Hypothalamus (tissue), 51 donors: ENCODE measurements at regions not wholly inside any gene's neighbourhood (a gene's known extent, or its start where the extent isn't known, plus 50 kb on each side); places are given as distances from the start of the nearest gene placed in this dataset.
"Not testable (repeated sequence)": the region's sequence is repeated elsewhere in the genome, so short reads cannot be mapped to it uniquely, and the experiment has no call there.

Source experiments
- DNase-seq, 51 donors: peaks; one replicate each; lab custom pipeline; 2025; lab: John Stamatoyannopoulos, UW

DNA sequence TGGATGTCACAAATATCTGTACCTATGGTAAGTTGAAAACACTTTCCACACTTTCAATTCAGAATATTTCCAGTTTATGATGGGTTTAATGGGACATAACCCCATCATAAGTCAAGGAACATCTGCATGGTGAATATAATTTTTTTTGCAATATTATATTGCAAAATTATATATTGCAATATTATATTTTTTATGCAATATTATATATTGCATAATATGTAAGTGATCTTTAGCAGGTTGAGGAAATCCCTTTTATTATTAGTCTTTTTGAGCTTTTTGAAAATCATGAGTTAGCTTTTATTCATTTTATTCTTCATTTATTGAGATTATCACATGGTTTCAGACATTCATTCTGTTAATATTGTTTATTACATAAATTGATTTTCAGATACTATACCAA is 342.2 kb upstream of the GALNT5 start:
- no peak for DNase-seq

DNA sequence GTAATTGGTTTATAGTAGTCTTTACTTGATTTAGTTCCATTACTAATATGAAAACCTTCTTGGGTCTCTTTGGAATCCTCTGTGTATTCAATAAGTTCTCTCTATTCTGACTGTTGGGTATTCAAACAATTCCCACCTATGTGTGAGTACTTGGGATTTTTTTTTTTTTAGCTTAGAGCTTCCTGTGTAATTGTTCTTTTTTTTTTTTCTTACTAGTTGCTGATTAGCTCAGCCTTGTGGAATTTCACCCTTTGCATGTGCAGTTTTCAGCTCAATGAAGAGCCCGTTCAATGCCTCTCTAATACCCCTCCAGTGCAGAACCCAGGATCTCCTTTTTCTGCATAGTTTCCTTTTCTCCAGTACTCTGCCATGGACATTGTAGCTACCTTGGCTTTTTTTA is 339.1 kb upstream of the GALNT5 start:
- DNase-seq: no peak

DNA sequence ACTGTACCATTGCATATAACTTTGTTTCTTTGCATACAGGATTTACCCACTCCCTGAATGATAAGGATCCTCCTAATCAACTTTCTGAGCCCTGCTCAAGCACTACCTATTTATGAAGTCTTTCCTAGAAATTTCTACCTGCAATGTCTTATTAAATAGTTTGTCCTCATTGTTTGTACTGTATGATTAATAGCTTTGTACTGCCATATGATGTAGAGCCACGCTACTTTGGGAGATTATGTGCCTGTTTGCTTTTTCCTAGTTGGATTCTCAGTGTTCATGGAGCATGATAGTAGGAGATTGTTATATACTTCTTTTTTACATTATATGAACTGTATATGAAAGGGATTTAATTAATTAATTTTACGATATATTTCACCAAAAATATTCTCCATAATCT is 327.1 kb upstream of the GALNT5 start:
- no peak for DNase-seq

GRCh38 chr2:156933645-156934225 is 323.8 kb upstream of the GALNT5 start:
- no peak for DNase-seq

GRCh38 chr2:156935616-156936015 is 321.9 kb upstream of the GALNT5 start:
- no peak for DNase-seq

DNA sequence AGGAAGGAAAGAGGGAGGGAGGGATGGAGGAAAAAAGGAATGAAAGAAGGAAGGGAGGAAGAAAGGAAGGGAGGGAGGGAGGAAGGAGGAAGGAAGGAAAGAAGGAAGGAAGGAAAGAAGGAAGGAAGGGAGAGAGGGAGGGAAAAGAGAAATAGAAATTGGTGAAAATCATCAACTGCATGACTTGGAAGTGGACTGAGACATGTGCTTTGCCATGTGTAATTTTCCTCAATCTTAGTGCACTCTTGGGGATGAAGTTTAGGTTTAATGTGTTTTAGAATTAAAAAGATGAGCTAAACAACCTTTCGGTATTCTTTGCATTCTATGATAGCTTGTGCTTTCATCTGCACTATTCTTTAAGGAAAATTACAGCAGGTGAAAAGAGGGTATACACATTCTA is 320.1 kb upstream of the GALNT5 start:
- DNase-seq: no peak

- DNase-seq: no peak
Measured at GRCh38 chr2:156944871-156945270, 312.6 kb upstream of the GALNT5 start.

GRCh38 chr2:156947261-156947660 is 310.2 kb upstream of the GALNT5 start:
- no peak for DNase-seq

- DNase-seq: no peak
Measured at GRCh38 chr2:156955701-156956100, 301.8 kb upstream of the GALNT5 start.

GRCh38 chr2:156956161-156956560 is 301.3 kb upstream of the GALNT5 start:
- no peak for DNase-seq

- no peak for DNase-seq
Measured at GRCh38 chr2:156958374-156958773, 299.1 kb upstream of the GALNT5 start.

- DNase-seq: no peak
Measured at GRCh38 chr2:156959481-156959880, 298.0 kb upstream of the GALNT5 start.

DNA sequence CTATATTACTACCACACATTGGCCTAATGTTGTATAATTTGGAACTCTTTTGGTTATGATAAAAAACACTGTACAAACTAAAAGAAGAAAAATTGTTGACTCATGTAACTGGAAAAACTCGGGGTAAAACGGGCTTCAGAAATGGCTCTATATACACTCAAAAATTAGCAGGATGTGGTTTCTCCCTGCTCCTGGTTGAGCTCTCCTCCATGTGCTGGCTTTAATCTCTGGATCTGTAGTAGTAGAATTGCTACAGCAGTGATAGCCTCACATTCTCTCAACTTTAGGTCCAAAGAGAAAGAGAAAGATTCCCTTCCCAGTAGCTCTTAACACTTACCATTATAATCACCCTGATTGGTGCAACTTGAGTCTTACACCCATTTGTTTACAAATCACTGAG is 274.9 kb upstream of the GALNT5 start:
- DNase-seq: no peak

- DNase-seq: no peak
Measured at GRCh38 chr2:156986339-156986988, 271.0 kb upstream of the GALNT5 start.

GRCh38 chr2:156999661-157000060 is 257.8 kb upstream of the GALNT5 start:
- DNase-seq: no peak

DNA sequence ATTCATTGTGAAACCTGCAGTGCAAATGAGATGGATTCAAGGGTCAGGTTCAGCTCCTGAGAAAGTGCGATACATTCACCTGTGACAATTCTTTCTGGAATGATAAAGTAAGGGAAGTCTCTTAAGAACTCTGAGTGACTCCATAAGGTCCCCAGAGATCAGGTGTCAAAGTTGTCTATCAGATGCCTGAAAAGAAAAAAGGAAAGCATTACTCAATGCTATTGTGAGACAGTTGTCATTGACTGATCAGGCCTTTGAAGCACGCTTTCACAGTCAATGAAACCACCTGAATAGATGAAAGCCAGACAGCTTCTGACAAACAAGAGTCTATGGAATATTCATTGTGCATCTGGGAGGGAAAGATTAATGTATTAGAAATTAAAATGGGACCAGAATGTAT is 252.7 kb upstream of the GALNT5 start:
- no peak for DNase-seq

GRCh38 chr2:157015015-157015575 is 242.4 kb upstream of the GALNT5 start:
- DNase-seq: no peak

DNA sequence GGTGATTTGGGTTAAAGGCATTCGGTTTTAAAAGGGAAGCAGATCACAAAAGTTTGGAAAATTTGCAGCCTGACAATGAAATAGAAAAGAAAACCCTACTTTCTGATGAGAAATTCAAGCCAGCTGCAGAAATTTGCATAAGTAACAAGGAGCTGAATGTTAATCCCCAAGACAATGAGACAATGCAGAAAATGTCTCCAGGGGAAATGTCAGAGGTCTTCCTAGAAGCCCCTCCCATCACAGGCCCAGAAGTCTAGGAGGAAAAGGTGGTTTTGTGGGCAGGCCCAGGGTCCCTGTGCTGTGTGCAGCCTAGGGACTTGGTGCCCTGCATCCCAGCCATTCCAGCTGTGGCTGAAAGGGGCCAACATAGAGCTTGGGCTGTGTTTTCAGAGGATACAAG is 234.2 kb upstream of the GALNT5 start:
- DNase-seq: not testable (repeated sequence)

DNA sequence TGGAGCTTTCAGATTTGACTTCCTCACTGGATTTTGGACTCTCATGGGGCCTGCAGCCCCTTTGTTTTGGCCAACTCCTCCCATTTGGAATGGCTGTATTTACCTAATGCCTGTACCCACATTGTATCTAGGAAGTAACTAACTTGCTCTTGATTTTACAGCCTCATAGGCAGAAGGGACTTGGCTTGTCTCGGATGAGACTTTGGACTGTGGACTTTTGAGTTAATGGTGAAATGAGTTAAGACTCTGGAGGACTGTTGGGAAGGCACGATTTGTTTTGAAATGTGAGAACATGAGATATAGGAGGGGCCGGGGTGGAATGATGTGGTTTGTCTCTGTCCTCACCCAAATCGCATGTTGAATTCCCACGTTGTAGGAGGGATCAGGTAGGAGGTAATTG is 233.4 kb upstream of the GALNT5 start:
- no peak for DNase-seq

DNA sequence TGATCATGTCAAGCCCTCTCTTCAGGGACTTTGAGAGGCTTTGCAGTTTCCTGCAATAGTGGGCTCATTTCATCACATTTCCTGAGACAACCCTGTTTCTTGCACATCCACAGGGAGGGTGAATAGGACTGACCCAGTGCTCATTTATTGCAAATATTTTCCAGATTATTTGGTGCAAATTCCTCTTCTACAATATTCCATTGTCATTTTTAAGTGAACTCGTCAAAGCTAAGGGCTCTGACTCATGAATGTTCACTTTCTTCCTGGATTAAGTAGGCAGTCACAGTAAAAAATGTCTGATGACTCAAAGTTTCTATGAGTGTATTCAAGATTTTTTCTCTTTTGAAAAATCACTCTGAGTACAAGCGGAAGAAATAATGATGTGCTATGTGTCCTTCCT is 225.5 kb upstream of the GALNT5 start:
- no peak for DNase-seq

- no peak for DNase-seq
Measured at GRCh38 chr2:157036726-157037125, 220.8 kb upstream of the GALNT5 start.

DNA sequence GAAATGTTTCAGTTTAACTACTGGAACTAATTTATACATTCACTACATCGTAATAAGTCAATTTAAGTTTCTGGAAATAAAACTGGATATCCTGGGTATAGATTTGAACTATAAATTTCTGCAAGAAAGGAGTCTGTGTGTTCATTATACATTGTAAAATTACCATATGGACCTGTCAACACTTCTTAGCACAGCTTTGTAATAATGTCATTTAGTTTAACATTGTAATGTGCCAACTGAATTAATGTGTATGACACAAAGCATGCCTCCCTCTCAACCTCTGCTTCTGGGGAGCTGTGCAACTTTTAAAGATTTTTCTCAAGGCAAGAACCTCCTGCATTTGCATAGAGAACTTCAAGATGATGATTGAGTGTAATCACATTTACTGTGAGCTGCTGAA is 213.7 kb upstream of the GALNT5 start:
- DNase-seq: no peak

- no peak for DNase-seq
Measured at GRCh38 chr2:157046396-157046795, 211.1 kb upstream of the GALNT5 start.
